HepG2 (cell line): ENCODE measurements at regions not wholly inside any gene's neighbourhood (a gene's known extent, or its start where the extent isn't known, plus 50 kb on each side); places are given as distances from the start of the nearest gene placed in this dataset.

Experiments used
- ATAD3A ChIP-seq: sonication (generic); formaldehyde crosslinking; IDR thresholded peaks from 2 replicates; pipeline ENCODE4 v1.4.0; 2020; ENCODE audit warnings: missing genetic modification reagents
- BORCS8-MEF2B ChIP-seq: sonication (generic); formaldehyde crosslinking; IDR thresholded peaks from 2 replicates; pipeline ENCODE4 v1.8.0; 2022; ENCODE audit warnings: mild to moderate bottlenecking, missing genetic modification reagents
- ELK4 ChIP-seq: sonication (generic); formaldehyde crosslinking; IDR thresholded peaks from 2 replicates; pipeline ENCODE4 v1.9.0; 2021; ENCODE audit warnings: missing genetic modification reagents, borderline replicate concordance
- GABPA ChIP-seq, 2 experiments: IDR thresholded peaks; 2 replicates each; pipeline ENCODE4 v1.6.1; 2011 to 2016; ENCODE audit warnings: low read depth in 2 of 2, low read length in 1 of 2, missing biosample characterization in 1 of 2, missing genetic modification characterization in 1 of 2
- HMGXB3 ChIP-seq: sonication (generic); formaldehyde crosslinking; IDR thresholded peaks from 2 replicates; pipeline ENCODE4 v1.4.0; 2020; ENCODE audit warnings: missing genetic modification reagents, borderline replicate concordance
- SMAD9 ChIP-seq: sonication (generic); formaldehyde crosslinking; IDR thresholded peaks from 2 replicates; pipeline ENCODE4 v1.5.1; 2020; ENCODE audit warnings: mild to moderate bottlenecking, missing genetic modification reagents
- SNRNP70 ChIP-seq: fragments of 200-400 bp; formaldehyde crosslinking; IDR thresholded peaks from 2 replicates; pipeline ENCODE4 v1.6.1; 2017; ENCODE audit warnings: mild to moderate bottlenecking, low read depth, low read length, moderate library complexity
- SRSF4 ChIP-seq: fragments of 200-400 bp; formaldehyde crosslinking; IDR thresholded peaks from one replicate; pipeline ENCODE4 v1.6.1; 2018; ENCODE audit warnings: mild to moderate bottlenecking, low read depth, low read length, moderate library complexity; ENCODE audit not compliant: poor library complexity, severe bottlenecking
- TP53 ChIP-seq: sonication (generic); formaldehyde crosslinking; conservative IDR thresholded peaks from 2 replicates; pipeline ENCODE4 v1.4.0; 2020; ENCODE audit warnings: missing genetic modification reagents
- TRIM24 ChIP-seq: sonication (generic); formaldehyde crosslinking; IDR thresholded peaks from 2 replicates; pipeline ENCODE4 v1.8.0; 2022; ENCODE audit warnings: mild to moderate bottlenecking, missing genetic modification reagents
- ZNF264 ChIP-seq: sonication (generic); formaldehyde crosslinking; IDR thresholded peaks from 2 replicates; pipeline ENCODE4 v1.4.0; 2020; ENCODE audit warnings: missing genetic modification reagents
- ZNF275 ChIP-seq: sonication (generic); formaldehyde crosslinking; IDR thresholded peaks from 2 replicates; pipeline ENCODE4 v1.8.0; 2022; ENCODE audit warnings: missing genetic modification reagents, mild to moderate bottlenecking, inconsistent platforms, borderline replicate concordance
- ZNF281 ChIP-seq: sonication (generic); formaldehyde crosslinking; IDR thresholded peaks from 2 replicates; pipeline ENCODE4 v1.4.0; 2020; ENCODE audit warnings: missing genetic modification reagents, borderline replicate concordance
- ZNF33A ChIP-seq: sonication (generic); formaldehyde crosslinking; IDR thresholded peaks from 2 replicates; pipeline ENCODE4 v1.5.1; 2020; ENCODE audit warnings: missing genetic modification reagents, mild to moderate bottlenecking, moderate library complexity, borderline replicate concordance
- ZNF549 ChIP-seq: sonication (generic); formaldehyde crosslinking; IDR thresholded peaks from 2 replicates; pipeline ENCODE4 v1.5.0; 2020; ENCODE audit warnings: missing genetic modification reagents
- ZNF552 ChIP-seq: sonication (generic); formaldehyde crosslinking; IDR thresholded peaks from 2 replicates; pipeline ENCODE4 v1.9.0; 2022; ENCODE audit warnings: missing genetic modification reagents, mild to moderate bottlenecking, borderline replicate concordance
- ZNF740 ChIP-seq: sonication (generic); formaldehyde crosslinking; IDR thresholded peaks from 2 replicates; pipeline ENCODE4 v1.4.0; 2020; ENCODE audit warnings: missing genetic modification reagents

GRCh38 chr2:145800151-145801091 lies 1280.5 kb upstream of the ZEB2 start (continued):
- TF ChIP-seq ZNF33A (no peak), BORCS8-MEF2B (CRISPR knock-in tag) (peak; percentile 65), SMAD9 (CRISPR knock-in tag) (0 out of 2 replicates have a peak, but pooled peaks have one; percentile 53), ZNF552 (CRISPR knock-in tag) (peak; percentile 68; the same call in 1 of the 2 replicates), SNRNP70 (no peak), ZNF275 (CRISPR knock-in tag) (peak; percentile 98; the same call in 1 of the 2 replicates), HMGXB3 (peak; percentile 95), ZNF740 (CRISPR knock-in tag) (peak; percentile 58; the same call in 1 of the 2 replicates), GABPA (IDR thresholded peaks at IDR 0.05; ENCODE audit: low read depth, low read length) (no peak), GABPA (CRISPR knock-in tag; IDR thresholded peaks at IDR 0.05; ENCODE audit: low read depth) (no peak; the same call in 1 of the 2 replicates), ZNF281 (CRISPR knock-in tag) (peak; percentile 78; the same call in 1 of the 2 replicates), TRIM24 (CRISPR knock-in tag) (peak; percentile 95), ZNF549 (CRISPR knock-in tag) (peak; percentile 62; the same call in 1 of the 2 replicates), SRSF4 (no peak), TP53 (CRISPR knock-in tag) (peak; percentile 95), ATAD3A (CRISPR knock-in tag) (no peak), ELK4 (CRISPR knock-in tag) (no peak), ZNF264 (CRISPR knock-in tag) (peak; percentile 97)
